Activated naive CD8-positive, alpha-beta T cell treated with anti-CD3 and anti-CD28 coated beads, Interleukin-2, amount 10 ng/mL, durations not matched to agents 7 days and 5 days (primary cell): ENCODE measurements at regions not wholly inside any gene's neighbourhood (a gene's known extent, or its start where the extent isn't known, plus 50 kb on each side); places are given as distances from the start of the nearest gene placed in this dataset.

Experiments used
- ATAC-seq: fragments of 150-1000 bp; cut with Tn5 transposase; one replicate; pipeline ENCODE4 v1.10.0; 2021; ENCODE audit warnings: low read depth, moderate library complexity
- POLR2A ChIA-PET: fragments of 350-600 bp; sonication (Branson Sonifier 250); formaldehyde crosslinking; loops from one replicate; lab custom pipeline; 2021; ENCODE audit warnings: antibody characterized with exemption; lab: Charles Lee
- DNase-seq: peaks from one replicate; pipeline ENCODE4 v3.0.0; 2021
- H3K27ac Mint-ChIP-seq: one replicate; pipeline ENCODE4 v1.8.0; 2022; ENCODE audit warnings: mild to moderate bottlenecking, mixed read lengths
- H3K27me3 Mint-ChIP-seq: one replicate; pipeline ENCODE4 v1.8.0; 2022; ENCODE audit warnings: mild to moderate bottlenecking, moderate library complexity, mixed read lengths
- H3K36me3 Mint-ChIP-seq: one replicate; pipeline ENCODE4 v1.8.0; 2021; ENCODE audit warnings: mild to moderate bottlenecking, mixed read lengths
- H3K4me1 Mint-ChIP-seq: one replicate; pipeline ENCODE4 v1.8.0; 2021; ENCODE audit warnings: mixed read lengths
- H3K4me3 Mint-ChIP-seq: one replicate; pipeline ENCODE4 v1.8.0; 2022; ENCODE audit warnings: mild to moderate bottlenecking, moderate library complexity, mixed read lengths
- H3K9me3 Mint-ChIP-seq: one replicate; pipeline ENCODE4 v1.8.0; 2021; ENCODE audit warnings: mixed read lengths

DNA sequence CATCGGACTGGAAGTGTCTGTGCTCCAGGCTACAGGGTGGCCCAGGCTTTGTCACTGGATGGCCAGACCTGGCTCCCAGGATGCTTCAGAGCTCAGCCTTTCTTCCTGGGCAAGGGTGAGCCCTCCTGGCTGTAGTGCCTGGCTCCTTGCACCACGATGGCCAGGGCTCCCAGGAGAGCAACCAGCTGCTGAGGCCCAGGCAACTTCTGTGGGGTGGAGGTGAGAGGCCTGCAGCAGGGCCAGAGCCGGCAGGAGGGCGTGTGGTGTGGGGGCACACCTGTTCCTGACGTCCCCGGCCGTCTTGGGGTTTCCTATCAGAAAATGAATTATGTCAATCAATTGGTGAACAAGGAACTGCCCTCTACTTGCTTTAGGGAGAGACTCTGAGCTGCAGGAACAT lies 82.1 kb downstream of the DHCR7 start:
- no peaks in the 10 kb centered on the region for H3K27me3 Mint-ChIP-seq
- POLR2A ChIA-PET: no interaction called here
- no peak for ATAC-seq

DNA sequence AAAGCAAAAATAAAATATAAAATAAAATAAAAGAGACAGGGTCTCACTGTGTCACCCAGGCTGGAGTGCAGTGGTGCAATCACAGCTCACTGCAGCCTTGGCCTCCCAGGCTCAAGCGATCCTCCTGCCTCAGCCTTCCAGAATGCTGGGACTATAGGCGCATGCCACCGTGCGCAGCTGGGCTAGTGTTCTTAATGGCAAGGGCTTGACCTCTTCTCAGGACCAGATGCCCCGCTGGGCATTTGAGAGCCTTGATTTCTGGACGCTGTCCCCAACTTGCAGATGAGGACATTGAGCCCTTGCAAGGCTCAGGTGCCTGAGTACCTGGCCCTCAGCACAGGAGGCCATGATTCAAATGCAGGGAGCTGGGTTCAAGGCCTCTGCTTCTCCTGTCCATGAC lies 82.6 kb downstream of the DHCR7 start:
- ATAC-seq (no peak), DNase-seq (no peak)
- no peaks in the 10 kb centered on the region for H3K36me3 Mint-ChIP-seq
- no peaks in the 10 kb centered on the region for H3K27me3 Mint-ChIP-seq
- no peaks in the 10 kb centered on the region for H3K4me1 Mint-ChIP-seq
- POLR2A ChIA-PET: no interaction called here
- no peak overlapping the region for H3K4me3 Mint-ChIP-seq
- no peak overlapping the region for H3K27ac Mint-ChIP-seq
- H3K9me3 Mint-ChIP-seq: no peaks in the 10 kb centered on the region

More for the DNA sequence above, 82.1 kb downstream of the DHCR7 start:
- Mint-ChIP-seq H3K27ac (no peak overlapping the region), H3K9me3 (no peaks in the 10 kb centered on the region), H3K4me1 (no peaks in the 10 kb centered on the region), H3K4me3 (no peak overlapping the region), H3K36me3 (no peaks in the 10 kb centered on the region)
- DNase-seq: no peak

DNA sequence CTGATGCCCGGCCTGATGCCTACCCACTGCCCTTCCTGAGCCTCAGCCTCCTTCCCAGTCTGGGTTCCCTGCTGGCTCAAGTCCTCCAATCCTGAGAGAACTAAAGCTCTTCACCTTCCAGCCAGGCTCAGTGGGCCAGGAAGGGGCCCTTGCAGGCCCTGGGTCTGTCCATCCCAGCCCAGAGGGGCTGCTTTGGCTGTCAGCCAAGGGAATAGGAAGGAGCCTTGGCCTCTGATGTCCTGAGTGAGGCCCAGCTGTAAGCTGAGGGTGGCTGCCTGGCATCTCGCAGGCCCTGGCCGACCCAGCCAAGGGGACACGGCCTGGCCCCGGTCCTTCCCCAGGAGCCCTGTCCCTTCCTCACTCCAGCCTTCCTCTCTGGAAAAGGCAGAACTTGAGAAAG lies 83.4 kb downstream of the DHCR7 start:
- Mint-ChIP-seq H3K4me3 (no peak overlapping the region), H3K9me3 (no peaks in the 10 kb centered on the region), H3K27me3 (no peaks in the 10 kb centered on the region), H3K36me3 (no peaks in the 10 kb centered on the region), H3K4me1 (no peaks in the 10 kb centered on the region), H3K27ac (no peak overlapping the region)
- ATAC-seq (no peak), DNase-seq (no peak)
- POLR2A ChIA-PET: no interaction called here

DNA sequence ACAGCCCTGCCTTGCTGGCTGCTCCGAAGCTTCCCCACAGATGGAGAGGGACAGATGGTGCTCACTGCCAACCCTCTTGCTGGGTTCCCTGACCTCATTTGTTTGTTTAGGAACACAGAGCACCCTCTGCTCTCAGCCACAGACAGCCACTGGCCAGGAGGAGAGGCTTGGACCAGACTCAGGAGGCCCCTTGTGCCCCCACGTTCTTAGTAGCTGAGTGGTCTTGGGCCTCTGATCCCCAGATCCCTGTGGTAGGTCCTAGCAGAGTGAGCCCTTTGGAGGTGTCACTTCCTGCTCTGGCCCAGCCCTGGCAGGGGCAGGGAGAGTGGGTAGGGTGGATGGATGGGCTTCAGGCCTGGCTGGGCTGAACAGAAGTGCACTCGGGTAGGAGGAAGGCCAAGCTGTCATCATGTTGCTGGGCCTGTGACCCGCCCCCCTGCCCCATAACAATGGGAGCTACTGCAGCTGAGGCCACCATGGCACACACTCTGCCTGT lies 84.0 kb downstream of the DHCR7 start:
- no peaks in the 10 kb centered on the region for H3K4me1 Mint-ChIP-seq
- no peak overlapping the region for H3K27ac Mint-ChIP-seq
- DNase-seq: no peak
- POLR2A ChIA-PET: no interaction called here
- no peaks in the 10 kb centered on the region for H3K27me3 Mint-ChIP-seq
- H3K36me3 Mint-ChIP-seq: no peaks in the 10 kb centered on the region
- no peaks in the 10 kb centered on the region for H3K9me3 Mint-ChIP-seq
- H3K4me3 Mint-ChIP-seq: no peak overlapping the region
- no peak for ATAC-seq

DNA sequence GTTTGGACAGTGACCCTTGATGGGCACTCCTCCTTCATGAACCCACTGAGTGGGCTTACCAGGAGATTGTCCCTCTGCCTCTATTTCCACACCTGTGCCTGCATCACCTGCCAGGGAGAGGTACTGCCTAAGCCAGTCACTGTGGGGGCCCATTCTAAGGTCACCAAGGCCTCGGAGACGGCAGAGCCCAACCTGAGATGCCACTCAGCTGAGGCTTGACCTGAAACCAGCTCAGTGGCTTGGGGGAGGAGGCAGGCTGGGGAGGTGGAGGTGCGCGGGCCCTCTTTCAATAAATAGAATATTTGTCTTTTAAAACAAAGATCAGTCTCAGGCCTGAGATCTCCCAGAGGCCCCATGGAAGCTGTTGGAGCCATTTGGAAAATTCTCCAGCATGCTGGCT lies 84.5 kb downstream of the DHCR7 start:
- DNase-seq: no peak
- H3K36me3 Mint-ChIP-seq: no peaks in the 10 kb centered on the region
- POLR2A ChIA-PET: no interaction called here
- no peak overlapping the region for H3K27ac Mint-ChIP-seq
- no peaks in the 10 kb centered on the region for H3K9me3 Mint-ChIP-seq
- H3K4me3 Mint-ChIP-seq: no peak overlapping the region
- no peaks in the 10 kb centered on the region for H3K27me3 Mint-ChIP-seq
- ATAC-seq: no peak
- no peaks in the 10 kb centered on the region for H3K4me1 Mint-ChIP-seq

DNA sequence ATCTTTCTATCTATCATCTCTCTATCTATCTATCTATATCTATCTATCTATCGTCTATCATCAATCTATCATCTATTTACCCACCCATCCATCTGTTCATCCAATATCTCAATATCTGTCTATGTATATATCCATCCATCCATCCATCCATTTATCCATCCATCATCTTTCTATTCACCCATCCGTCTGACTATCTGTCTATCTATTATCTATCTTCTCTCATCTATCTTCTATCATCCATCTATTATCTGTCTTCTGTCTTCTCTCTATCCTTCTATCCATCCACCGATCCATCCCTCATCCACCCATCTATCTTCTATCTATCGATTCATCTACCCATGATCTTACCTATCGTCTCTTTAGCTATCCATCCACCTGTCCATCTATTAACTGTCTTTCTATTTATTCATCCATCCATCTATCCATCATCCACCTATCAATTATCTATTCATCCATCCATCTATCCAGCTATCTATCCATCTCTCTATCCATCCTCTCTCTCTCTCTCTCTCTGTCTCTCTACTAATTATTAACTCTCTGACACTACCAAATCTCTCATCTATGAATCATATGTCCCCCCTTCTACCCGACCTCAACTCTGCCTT lies 89.1 kb downstream of the DHCR7 start:
- no peak for ATAC-seq
- Mint-ChIP-seq H3K36me3 (no peaks in the 10 kb centered on the region), H3K9me3 (no peaks in the 10 kb centered on the region), H3K4me3 (no peak overlapping the region), H3K27ac (no peak overlapping the region), H3K27me3 (no peaks in the 10 kb centered on the region), H3K4me1 (no peaks in the 10 kb centered on the region)
- no peak for DNase-seq
- POLR2A ChIA-PET: no interaction called here

DNA sequence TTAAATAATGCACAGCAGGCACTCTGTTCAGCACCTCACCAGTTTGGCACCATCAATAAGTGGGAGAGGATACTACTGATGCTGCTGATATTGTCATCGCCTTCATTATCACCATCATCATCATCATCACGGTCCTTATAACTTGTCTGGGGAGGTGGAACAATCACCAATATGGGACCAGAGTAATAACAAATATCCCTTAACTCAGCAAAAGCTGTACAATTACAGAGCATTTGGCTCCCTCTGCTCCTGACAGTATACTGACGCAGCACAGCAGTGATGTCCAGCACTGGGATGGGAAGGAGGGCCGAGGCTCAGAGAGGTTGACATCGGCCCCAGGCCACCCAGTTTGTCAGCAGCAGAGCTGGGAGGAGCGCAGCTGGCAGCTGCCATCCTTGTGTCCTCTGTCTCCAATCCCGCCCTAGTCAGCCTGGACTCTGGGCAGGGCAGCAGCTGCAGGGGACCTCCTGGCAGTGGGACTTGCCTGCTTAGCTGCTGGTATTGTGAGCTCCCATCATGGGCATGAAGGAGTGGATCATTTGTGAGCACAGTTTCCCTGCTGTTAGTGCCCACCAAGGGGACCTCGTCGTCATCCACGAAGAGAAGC lies 90.0 kb downstream of the DHCR7 start:
- Mint-ChIP-seq H3K36me3 (no peaks in the 10 kb centered on the region), H3K4me1 (no peaks in the 10 kb centered on the region), H3K9me3 (no peaks in the 10 kb centered on the region), H3K27ac (no peak overlapping the region), H3K27me3 (no peaks in the 10 kb centered on the region), H3K4me3 (no peak overlapping the region)
- DNase-seq (no peak), ATAC-seq (no peak)
- POLR2A ChIA-PET: no interaction called here

DNA sequence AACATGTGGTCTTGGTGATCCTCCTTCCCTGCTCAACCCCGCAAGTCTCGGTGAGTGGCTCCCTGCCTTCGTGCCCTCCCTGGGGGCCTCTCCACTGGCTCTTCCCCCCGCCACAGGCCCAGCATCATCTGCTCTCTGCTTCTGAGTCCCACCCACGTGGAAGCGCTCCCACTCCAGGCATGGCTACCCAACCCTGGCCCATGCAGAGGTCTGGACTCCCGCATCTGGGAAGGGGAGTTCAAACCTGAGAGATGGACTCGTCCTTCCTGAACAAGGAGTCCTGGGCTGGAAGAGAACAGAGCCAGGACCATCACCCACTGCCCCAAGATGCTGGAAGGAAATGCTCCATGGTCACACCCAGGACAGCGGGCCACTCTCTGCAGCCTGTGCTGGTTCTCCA lies 90.8 kb downstream of the DHCR7 start:
- POLR2A ChIA-PET: no interaction called here
- Mint-ChIP-seq H3K4me3 (no peak overlapping the region), H3K27ac (no peak overlapping the region), H3K36me3 (no peaks in the 10 kb centered on the region), H3K4me1 (no peaks in the 10 kb centered on the region), H3K9me3 (no peaks in the 10 kb centered on the region), H3K27me3 (no peaks in the 10 kb centered on the region)
- DNase-seq (no peak), ATAC-seq (no peak)

DNA sequence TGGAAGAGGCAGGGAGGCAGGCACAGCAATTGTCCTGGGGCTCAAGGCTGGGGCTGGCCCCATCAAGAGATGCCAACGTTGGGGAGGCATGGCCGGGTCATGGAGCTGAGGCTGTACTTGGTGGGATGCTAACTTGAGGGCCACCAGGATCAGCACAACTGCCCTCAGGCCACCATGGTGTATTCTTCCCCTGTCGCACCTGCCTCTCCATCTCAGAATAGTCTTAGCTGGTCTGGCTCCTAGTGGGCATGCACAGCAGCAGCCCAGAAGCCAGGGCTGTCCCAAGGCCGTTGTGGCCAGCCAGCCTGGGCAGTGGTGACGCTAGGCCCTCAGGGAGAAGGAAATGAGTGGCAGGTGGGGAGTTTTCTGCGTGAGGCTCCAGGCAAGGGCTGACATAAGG lies 91.3 kb downstream of the DHCR7 start:
- no peaks in the 10 kb centered on the region for H3K27me3 Mint-ChIP-seq
- POLR2A ChIA-PET: no interaction called here
- no peak overlapping the region for H3K4me3 Mint-ChIP-seq
- ATAC-seq (no peak), DNase-seq (no peak)
- no peak overlapping the region for H3K27ac Mint-ChIP-seq
- H3K9me3 Mint-ChIP-seq: no peaks in the 10 kb centered on the region
- H3K36me3 Mint-ChIP-seq: no peaks in the 10 kb centered on the region
- no peaks in the 10 kb centered on the region for H3K4me1 Mint-ChIP-seq

DNA sequence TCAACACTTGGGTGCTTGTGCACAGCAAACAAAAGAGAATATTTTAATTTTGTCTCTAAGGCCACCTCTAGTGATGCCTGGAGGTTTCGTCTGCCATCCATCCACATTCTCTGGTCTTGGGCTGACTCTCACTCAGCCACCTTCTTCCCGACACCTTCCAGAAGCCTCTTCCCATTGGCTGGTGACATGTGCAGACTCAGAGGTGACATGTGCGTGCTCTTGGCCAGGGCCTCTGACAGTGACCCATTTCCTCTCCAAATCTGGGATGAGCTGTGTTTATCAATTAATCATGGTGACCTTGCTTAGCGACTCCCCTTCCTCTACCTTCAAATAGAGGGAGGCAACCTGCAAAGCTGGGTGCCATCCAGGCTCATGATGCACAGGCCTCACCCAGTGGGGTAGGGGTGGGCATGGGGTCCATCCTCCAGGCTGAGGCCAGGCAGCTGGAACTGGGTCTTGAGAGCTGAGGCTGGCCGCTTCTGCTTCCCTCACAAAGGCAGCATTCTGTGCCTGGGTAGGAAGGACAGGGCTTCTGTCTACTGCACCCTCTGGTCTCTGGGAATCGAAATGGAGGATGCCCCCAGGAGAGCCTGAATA lies 91.8 kb downstream of the DHCR7 start:
- Mint-ChIP-seq H3K27ac (peak overlapping the region; percentile 61), H3K4me1 (no peaks in the 10 kb centered on the region), H3K9me3 (no peaks in the 10 kb centered on the region), H3K36me3 (no peaks in the 10 kb centered on the region), H3K27me3 (no peaks in the 10 kb centered on the region), H3K4me3 (no peak overlapping the region)
- DNase-seq (no peak), ATAC-seq (no peak)
- POLR2A ChIA-PET: no interaction called here

DNA sequence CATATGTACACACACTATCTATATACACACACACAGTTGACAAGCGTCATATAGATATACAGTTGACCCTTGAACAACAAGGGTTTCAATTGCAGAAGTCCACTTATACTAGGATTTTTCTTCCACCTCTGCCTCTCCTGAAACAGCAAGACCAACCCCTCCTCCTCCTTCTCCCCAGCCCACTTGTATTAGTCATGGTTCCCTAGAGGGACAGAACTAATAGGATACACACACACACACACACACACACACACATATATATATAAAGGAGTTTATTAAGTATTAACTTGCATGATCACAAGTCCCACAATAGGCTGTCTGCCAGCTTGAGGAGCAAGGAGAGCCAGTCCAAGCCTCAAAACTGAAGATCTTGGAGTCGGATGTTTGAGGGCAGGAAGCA lies 92.9 kb downstream of the DHCR7 start:
- POLR2A ChIA-PET: no interaction called here
- Mint-ChIP-seq H3K36me3 (no peaks in the 10 kb centered on the region), H3K9me3 (no peaks in the 10 kb centered on the region), H3K27me3 (no peaks in the 10 kb centered on the region), H3K4me3 (no peak overlapping the region), H3K27ac (no peak overlapping the region), H3K4me1 (no peaks in the 10 kb centered on the region)
- DNase-seq: no peak
- ATAC-seq: no peak

DNA sequence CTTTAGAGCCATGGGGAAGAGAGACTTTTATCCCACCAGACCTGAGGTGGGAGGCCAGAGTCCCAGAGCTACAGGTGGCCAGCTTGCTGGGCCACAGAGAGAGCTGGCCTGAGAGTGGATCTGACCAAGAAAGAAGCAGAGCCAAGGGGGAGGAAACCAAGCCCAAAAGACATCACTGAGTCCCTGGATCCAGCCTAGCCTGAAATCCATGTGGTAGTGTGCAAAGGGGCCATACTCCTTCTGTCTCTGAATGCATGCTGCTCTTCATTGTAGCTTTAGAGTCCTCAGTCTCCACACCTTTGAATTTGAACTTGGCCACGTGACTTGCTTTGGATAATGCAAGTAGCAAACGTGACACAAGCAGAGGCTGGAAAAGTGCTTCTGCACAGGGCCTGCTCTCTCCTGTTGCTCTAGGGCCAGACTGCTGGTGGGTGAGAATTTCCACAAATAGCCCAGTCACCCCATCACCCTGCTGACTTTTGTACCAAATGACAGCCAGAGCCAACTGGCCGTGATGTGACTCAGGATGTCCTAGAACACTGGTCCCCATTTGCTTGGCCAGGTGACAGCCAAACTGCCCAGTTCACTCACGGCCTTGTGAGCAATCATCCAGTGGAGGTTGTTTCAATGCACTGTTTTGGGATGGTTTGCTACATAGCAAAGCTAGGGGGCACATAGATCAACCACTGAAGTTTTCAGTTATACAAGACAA lies 93.6 kb downstream of the DHCR7 start:
- no peaks in the 10 kb centered on the region for H3K36me3 Mint-ChIP-seq
- no peaks in the 10 kb centered on the region for H3K9me3 Mint-ChIP-seq
- no peak overlapping the region for H3K4me3 Mint-ChIP-seq
- no peaks in the 10 kb centered on the region for H3K27me3 Mint-ChIP-seq
- no peak overlapping the region for H3K27ac Mint-ChIP-seq
- no peaks in the 10 kb centered on the region for H3K4me1 Mint-ChIP-seq
- ATAC-seq (no peak), DNase-seq (no peak)
- POLR2A ChIA-PET: no interaction called here

DNA sequence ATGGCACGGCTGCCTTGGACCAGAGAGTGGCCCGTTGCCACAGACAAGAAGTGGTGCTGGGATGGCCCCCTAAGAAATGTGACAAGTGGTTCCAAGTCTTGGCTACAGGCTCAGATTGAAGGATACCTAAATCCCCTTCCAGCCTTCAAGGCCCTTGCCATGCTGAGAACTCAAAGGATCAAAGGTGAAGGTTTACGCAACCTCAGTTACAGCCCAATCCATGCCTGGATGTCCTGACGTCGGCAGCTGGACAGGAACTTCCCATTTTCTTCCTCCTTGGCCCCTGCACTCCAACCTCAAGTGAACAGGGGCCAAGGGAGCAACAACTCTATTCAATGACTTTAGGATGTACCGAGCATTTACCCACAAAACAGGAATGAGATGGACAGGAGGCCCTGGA lies 95.4 kb downstream of the DHCR7 start:
- Mint-ChIP-seq H3K4me1 (no peaks in the 10 kb centered on the region), H3K4me3 (no peak overlapping the region), H3K9me3 (no peaks in the 10 kb centered on the region), H3K27ac (no peak overlapping the region), H3K36me3 (no peaks in the 10 kb centered on the region), H3K27me3 (no peaks in the 10 kb centered on the region)
- POLR2A ChIA-PET: no interaction called here
- DNase-seq: no peak
- ATAC-seq: no peak

DNA sequence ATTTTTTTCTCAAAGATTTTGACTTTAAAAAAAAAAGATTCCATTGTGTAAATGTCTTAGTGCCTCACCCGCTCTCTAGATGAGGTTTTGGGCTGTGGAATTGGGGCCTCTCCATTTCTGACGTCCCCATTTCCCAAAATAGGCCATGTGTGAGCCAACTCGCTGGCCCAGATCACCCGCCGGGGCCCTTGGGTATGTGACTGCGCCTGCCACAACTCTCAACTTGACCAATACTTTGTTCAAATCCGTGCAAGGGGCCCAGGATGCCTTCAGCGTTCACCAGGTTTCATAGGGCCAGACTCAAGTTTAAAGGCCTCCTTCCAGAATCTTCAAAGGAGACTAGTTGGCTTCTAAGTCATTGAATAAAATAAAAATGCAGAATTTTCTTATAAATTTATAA lies 96.0 kb downstream of the DHCR7 start:
- Mint-ChIP-seq H3K9me3 (no peaks in the 10 kb centered on the region), H3K4me3 (no peak overlapping the region), H3K36me3 (no peaks in the 10 kb centered on the region), H3K4me1 (no peaks in the 10 kb centered on the region), H3K27ac (no peak overlapping the region), H3K27me3 (no peaks in the 10 kb centered on the region)
- POLR2A ChIA-PET: no interaction called here
- no peak for DNase-seq
- ATAC-seq: no peak
